ENCODE measurements at regions not wholly inside any gene's neighbourhood (a gene's known extent, or its start where the extent isn't known, plus 50 kb on each side); places are given as distances from the start of the nearest gene placed in this dataset.
"Not testable (repeated sequence)": the region's sequence is repeated elsewhere in the genome, so short reads cannot be mapped to it uniquely, and the experiment has no call there.

DNA sequence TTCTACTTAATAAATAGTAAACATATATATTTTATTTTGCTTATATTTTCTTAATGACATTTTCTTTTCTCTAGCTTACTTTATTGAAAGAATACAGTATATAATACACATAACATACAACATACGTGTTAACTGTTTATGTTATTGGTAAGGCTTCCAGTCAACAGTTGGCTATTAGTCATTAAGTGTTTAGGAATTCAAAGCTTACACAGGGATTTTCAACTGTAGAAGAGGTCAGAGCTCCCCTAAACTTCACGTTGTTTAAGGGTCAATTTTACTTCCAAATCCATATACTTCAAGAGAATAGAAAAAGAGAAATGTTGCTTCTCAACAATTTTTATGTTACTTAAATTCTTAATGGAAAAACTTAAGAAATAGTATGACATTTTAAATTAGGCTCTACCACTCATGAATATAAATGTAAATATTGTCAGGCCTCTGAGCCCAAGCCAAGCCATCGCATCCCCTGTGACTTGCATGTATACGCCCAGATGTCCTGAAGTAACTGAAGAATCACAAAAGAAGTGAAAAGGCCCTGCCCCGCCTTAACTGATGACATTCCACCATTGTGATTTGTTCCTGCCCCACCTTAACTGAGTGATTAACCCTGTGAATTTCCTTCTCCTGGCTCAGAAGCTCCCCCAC is 456.5 kb upstream of the NETO1 start:
- not testable (repeated sequence) for DNase-seq (ENCODE audit: low read depth)

DNA sequence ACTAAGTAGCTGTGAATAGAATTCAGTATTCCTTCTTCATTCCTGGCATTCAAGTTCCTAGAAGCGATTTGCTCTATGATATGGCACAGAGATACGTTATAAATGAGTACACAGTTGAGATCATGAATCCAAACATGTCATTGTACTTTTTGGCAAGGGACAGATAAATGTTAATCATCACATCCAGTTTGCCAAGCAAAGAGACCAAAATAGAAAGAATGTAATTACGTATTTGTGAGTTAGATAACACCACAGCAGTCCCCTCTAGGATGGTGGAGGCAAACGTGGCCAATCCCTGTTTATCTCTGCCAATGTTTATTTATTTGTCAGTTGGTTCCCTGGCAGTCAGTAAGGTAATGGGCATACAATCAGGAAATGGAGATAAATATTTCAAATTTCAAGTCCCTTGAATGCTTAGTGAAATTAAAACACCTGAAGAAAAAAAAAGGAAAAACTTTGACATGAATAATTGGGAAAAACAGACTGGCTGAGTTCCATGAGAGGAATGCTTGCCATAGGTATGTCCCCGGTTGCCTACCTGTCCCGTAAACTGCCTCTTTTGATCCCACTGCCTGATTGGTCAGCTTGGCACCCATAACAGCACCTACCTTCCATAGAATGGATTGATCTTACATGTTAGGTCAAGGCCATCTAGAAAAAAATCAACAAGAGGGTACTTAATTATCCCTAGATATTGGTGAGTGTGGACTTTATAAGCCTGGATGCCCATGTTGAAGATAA is 451.1 kb upstream of the NETO1 start:
- DNase-seq (ENCODE audit: low read depth) = peak; percentile 47

DNA sequence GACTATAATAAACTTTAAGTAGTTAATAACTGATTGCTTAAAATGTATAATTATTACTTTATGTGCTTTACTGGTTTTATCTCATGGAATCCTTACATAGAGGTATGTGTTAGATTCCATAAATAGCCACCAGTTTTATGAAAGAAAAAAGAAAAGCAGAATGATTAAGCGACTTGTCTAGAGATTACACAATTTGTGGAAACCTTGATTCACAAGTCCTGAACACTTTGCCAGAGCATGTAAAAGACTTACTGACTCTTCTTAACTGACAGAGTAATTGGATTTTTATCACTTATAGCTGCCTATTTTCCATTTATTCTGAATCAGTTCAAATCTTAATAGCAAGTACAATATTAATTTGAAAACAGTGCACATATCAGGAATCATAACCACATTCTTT is 448.7 kb upstream of the NETO1 start:
- DNase-seq (ENCODE audit: low read depth) = no peak

DNA sequence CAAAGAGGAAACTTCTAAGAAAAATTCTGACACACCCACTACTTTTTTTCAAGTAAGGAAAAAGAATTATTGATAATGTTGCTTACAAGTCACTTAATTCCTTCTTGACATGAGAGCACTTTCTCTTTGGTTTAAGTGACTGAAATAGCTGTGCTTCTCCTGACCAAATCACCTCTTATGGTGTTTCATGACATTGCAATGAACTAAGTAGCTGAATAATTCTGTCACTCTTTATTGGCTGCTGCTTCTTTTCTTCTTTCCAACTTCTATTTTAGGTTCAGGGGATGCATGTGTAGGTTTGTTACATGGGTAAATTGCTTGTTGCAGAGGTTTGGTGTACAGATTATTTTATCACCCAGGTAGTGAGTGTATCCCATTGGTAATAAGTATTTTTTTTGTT is 447.6 kb upstream of the NETO1 start:
- DNase-seq (ENCODE audit: low read depth) = no peak

DNA sequence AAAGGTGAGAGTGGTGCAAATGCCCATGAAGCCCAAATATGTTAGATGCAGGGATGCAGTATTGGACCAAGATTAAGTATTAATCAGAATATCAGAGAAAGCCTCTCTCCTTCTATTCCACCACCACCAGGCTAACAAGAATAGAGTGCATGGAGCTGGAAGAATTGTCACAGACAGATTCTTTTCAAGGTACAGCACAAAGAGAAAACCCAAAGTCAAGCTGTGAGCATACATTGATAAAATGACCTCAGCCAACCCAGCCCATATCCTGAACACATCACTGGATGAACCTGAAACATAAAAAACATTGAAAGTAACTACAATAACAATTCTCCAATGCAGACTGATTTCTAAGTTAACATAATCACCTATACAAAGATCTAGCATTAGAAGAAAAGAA is 445.7 kb upstream of the NETO1 start:
- DNase-seq (ENCODE audit: low read depth) = no peak

DNA sequence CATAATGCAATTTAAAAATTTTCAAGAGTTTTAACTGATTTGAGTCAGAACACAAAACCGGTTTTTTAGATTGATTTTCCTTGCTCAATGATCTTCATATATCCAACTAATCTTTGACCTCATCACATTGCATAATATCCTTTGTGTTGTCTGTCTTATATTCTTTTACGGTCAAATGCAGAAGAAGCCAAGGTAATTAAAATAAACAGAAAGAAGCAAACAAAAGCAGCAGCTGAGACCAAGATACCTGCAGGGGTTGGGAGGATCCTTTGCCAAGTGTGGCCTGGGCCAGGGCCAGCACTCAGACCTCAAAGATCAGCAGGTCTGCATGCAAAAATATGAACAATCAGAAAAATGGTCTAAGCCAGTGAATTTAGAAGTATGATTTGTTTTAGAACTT is 428.9 kb upstream of the NETO1 start:
- peak; percentile 14 for DNase-seq (ENCODE audit: low read depth)

DNA sequence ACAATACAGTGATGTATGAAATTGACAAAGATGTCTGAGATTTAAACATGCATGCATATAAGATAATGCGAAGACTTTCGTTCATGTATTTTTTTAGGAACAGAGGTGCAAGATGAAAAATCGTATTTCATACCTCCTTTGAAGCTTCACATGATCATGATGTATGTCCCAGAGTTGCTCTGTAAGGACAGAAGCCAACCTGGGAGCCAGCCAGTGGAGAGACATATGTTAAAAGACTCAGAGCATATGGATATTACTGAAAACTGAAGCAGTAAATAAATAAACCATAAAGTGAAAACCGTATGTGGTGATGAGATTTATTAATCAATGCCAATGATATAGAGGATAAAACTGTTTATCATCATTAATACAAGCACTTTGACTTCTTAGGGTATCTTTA is 424.4 kb upstream of the NETO1 start:
- DNase-seq (ENCODE audit: low read depth) = no peak

DNA sequence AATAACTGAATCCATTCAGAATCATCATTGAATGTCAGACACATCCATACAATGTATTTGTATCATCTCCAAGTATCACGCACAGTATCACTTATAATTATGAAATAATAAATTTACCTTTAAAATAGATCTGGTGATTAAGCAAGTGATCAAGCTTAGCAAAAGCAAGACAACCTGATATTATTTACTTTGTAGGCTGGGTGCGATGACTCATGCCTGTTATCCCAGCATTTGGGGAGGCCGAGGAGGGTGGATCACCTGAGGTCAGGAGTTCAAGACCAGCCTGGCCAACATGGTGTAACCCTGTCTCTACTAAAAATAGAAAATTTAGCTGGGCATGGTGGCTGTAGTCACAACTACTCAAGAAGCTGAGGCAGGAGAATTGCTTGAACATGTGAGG is 421.0 kb upstream of the NETO1 start:
- DNase-seq (ENCODE audit: low read depth) = no peak

DNA sequence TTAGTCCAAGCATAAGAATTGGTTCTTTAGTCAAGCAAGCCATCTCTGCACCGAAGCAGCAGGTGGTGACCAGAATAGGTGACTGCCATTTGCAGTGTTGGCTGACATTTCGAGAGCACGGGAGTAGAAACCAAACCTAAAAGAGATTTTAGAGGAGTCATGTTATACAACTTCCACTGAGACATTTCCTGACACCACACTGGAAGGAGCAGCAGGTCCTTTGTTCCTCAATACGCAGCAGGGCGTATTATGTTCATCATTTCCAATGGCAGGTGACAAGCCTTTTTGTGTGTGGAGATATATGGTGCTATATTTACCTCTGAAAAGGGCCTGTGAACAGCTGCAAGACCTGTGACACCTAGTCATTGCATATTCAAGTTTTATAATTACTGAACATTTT is 418.8 kb upstream of the NETO1 start:
- DNase-seq (ENCODE audit: low read depth) = no peak

DNA sequence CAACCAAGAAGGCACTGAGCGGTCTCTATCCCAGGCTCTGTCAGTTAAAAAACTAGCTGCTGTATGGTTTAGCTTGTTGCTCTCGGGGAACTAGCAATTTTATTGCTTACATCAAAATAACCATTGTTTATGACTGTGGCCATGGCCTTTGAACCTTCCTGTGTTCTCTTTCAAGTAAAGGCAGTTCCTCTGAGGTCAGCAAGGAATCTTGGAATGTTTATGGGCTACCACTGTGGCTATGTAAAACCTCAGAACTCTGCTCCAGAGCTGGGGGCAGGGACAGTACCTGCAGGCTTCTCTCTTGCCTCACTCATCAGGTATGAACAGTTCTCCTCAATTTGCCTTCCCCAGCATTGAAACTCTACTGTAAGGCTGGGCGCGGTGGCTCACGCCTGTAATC is 416.0 kb upstream of the NETO1 start:
- peak; percentile 83 for DNase-seq (ENCODE audit: low read depth)

DNA sequence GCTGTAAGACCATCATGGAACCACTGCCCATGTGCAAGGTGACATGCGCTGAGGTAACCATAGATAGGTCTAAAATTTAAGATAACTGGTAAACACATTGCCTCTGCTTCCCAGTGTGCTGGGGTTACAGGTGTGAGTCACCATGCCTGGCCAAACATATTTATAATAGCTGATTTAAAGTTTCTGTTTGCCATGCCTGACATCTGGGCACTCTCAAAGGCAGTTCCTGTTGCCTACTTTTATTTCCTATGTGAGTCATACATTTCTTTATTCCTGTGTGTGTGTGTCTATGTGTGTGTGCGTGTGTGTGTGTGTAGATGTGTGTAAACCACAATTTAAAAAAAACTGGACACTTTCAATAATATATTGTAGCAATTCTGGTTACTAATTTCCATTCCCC is 415.2 kb upstream of the NETO1 start:
- peak; percentile 39 for DNase-seq (ENCODE audit: low read depth)

DNA sequence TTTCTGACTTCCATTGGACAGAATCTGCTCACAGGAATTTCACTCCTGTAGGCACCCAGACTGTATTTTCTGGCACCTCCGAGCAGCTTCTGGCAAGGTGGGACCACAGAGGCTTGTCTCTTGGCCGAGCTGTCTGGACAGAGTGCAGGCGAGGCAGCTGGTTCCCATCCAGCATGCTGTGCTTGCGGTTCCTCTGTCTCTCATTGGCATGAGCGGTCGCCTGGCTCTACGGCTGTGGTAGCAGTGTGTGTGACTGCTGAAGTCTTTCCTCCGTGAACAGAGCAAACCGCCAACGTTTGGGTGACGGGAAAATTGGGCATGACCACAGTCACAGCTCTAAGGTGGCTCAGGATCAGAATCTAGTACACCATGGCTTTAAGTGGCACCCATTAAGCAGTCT is 411.7 kb upstream of the NETO1 start:
- peak; percentile 18 for DNase-seq (ENCODE audit: low read depth)

DNA sequence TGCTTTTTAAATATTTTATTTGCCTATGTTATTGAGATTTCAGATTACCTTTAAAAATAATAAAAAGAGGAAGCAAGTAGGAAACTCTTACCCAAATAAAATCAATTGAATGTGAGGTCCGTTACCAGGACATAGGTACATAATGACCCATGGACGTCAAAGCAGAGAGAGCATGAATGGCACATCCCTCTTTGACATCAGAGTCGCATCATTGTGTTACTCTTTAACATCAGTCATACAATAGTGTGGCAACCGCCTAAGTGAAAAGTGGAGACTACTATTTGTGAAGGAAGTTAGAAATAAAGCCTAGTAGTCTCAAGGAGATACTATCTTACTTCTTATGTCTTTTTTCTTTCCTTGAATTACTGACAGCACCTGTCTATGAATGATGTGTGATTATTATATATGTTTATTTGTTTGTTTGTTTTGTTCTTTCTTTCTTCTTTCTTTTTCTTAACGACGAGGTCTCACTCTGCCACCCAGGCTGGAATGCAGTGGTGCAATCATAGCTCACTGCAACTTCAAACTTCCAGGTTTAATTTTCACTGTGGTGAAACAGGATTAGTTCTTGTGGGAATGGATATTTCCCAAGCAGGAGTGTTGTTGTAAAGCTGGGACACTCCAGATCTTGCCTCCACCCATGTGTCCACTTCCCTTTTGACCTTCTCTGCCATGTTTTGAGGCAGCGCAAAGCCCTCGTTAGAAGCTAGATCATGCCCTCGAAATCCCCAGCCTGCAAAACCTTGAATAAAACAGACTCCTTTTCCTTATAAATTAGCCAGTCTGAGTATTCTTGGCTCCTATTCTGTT is 407.2 kb upstream of the NETO1 start:
- no peak for DNase-seq (ENCODE audit: low read depth)

DNA sequence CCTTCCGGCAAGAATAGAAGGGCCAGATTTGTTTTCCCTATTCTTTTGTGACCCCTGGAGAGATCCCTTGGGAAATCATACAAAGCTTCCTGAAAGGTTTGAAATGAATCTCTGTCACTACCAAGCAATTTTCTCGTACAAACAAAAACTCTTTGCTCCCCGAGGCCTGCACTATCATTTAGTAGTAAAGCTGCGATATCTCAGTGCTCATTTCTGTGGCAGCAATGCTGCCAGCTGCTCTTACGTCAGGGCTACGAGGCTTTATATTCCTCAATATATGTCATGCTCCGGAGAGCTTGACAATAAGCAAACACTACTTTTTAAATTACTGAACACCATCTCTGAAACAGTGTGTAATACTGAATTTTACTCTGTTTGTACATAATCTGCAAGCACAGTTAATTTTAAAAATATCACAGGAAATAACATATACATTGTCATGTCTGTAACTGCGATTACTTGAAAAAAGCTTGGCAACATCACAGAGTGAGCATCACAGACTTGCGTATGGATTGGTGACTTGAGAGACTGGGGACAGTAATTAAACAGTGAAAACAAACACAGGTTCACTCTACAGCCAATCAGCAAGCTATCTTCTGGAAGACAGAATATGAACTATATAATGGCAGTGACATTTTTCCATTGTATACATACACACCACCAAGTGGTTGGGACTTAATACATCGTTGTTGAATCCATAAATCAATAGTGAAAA is 403.3 kb upstream of the NETO1 start:
- no peak for DNase-seq (ENCODE audit: low read depth)

DNA sequence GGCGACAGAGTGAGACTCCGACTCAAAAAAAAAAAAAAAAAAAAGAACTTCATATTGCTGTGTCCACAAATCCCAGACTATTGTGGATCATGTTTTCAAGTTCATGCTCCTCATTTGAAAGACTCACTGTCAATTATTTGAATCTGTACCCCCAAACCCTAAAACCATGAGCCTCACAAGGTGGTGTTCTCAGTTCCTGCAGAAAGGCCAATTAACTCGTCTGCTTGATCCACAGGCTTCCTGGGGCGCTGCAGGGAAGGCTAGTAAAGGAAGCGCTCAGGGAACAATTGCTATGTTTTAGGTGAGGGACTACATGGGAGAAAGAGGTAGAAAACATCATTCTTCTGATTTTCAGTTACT is 396.8 kb upstream of the NETO1 start:
- no peak for DNase-seq (ENCODE audit: low read depth)

DNA sequence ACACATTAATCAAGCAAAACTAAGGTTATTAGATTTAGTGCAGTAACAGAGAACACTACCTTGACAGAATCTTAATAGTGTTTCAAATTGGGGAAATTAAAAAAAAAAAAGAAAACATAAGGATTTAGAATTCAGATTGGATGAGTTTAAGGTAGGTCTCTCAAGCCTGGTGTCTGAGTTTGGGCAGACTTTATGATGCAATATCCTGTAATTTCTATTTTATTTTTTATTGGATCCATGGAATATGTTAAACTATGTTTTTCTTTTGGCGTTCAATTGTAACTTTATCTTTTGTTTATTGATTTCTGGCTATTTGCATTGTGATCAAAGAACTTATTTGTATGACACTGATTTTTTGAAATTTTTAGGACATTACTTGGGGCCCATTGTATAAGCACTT is 394.1 kb upstream of the NETO1 start:
- no peak for DNase-seq (ENCODE audit: low read depth)

DNA sequence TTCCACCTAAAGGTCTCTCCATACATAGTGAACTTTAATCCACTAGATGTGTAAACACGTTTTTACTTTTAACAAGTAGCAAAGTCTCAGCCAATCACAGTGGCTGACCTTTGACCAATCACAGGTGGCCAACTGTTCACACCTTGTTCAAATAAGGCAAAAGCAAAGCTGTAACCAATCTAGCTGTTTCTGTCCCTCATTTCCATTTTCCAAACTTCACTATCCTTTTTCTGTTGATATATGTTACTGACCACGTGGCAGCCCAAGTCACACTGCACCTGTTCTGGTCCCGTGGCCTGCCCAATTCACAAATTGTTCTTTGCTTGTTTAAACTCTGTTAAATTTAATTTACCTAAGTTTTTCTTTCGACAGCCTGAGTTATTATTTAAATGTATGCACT is 393.5 kb upstream of the NETO1 start:
- DNase-seq (ENCODE audit: low read depth) = no peak

DNA sequence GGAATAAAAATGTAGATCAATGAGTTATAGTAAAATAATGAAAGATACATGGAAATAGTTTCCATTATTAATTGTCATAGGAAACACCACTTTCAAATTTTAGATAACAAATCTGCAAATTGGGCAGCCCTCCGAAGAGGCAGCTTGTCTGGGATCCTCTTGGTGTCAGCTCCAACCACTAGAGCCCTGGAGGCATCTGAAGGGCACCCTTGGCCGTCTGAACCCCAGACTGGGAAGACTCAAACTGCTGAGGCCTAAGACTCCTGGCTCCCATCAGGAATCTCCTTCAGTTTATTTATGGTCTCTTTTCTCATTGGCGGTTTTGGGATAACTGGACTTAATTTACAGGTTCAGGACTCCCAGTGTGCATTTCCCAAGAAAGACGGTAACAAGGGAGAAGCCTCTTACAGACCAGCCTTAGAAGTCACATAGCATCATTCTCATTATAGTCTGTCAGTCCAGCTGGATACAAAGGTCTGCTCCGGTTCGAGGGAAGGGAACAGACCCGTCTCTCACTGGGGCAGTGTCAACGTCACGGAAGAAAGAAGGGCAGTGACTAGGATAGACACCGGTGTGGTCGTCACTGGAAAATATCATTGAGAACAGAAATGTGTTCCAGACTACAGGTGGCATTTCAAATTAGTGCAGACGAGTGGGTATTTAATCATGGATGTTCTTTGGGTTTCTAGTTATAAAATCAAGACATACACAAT is 390.7 kb upstream of the NETO1 start:
- DNase-seq (ENCODE audit: low read depth) = no peak

DNA sequence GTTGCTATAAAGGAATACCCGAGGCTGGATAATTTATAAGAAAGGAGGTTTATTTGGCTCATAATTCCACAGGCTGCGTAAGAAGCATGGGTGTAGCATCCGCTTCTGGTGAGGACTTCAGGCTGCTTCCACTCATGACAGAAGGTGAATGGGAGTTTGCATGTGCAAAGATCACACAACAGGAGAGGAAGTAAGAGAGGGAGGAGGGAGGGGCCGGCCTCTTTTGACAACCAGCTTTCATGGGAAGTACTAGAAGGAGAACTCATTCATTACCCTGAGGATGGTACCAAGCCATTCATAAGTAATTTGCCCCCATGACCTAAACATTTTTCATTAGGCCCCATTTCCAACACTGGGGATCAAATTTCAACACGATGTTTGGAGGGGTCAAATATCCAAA is 386.8 kb upstream of the NETO1 start:
- DNase-seq (ENCODE audit: low read depth) = no peak

DNA sequence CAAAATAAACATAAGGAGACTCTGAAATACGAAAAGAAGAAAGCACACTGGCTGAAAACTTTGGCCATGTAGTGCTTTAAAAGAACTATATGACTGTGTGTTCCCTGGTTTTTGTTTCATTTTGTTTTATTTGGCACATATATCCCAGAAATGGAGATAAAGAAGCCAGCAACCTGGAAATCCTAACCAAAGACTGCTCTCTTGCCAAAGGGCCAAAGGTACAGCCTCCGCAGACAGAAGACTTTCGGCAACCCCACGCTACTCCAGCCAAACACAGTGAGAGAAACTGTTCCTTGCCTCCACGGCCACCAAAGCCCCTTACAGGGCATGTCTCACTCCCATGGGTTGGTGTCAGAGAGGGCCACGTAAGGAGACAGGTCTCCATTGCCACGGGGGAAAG is 381.2 kb upstream of the NETO1 start:
- DNase-seq (ENCODE audit: low read depth) = no peak

DNA sequence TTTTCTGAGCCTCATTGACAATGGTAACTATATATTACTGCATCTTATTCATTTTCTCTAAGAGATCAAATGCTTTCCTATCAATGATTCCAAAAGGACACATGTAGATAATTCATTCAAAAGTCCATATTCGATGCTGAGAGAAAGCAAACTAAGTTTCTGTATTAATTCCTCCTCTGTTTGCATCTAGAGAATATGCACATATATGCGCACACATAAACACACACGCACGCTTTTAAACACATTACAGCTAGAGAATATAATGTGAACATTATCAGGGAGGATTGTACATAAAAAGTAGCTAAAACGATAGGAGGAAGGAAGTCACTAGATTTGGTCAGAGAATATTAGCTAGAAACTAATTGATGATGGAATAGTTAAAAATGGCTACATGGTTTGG is 379.0 kb upstream of the NETO1 start:
- no peak for DNase-seq (ENCODE audit: low read depth)

DNA sequence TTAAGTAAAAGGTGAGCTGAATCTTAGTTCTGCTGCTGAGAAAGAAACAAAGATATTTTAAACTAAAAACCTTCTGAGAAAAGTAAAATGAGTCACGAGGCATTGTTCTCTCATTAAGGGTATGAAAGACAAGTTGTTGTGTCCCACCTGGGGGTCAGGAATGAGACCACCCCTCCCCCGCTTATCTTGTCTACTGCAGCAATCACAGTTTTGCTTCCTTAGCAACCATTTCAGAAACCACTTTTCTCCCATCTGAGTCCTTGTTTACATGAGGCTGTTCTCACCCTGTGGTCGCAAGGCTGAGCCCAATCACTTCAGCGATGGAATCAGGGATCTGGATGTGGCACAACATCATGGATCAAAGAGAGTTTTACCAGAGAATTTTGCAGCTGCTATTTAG is 377.6 kb upstream of the NETO1 start:
- DNase-seq (ENCODE audit: low read depth) = no peak

Data from M059J (cell line).